Liver (tissue), 8 donors: ENCODE measurements at regions not wholly inside any gene's neighbourhood (a gene's known extent, or its start where the extent isn't known, plus 50 kb on each side); places are given as distances from the start of the nearest gene placed in this dataset.

ENCODE experiments used
- DNase-seq: peaks from one replicate; pipeline ENCODE4 v3.0.0-alpha.2; 2017; ENCODE audit warnings: low spot score
- H3K27ac ChIP-seq, 2 donors: one replicate each; pipeline ENCODE4 v1.7.0; 2013; ENCODE audit warnings: inconsistent platforms in 2 of 2, low read length in 2 of 2, control low read depth in 1 of 2, low read depth in 1 of 2, mild to moderate bottlenecking in 1 of 2
- H3K27me3 ChIP-seq, 4 donors: one replicate each; pipeline versions ENCODE4 v1.6.1 to v1.7.0; 2013; ENCODE audit warnings: low read length in 3 of 4, inconsistent platforms in 1 of 4, mild to moderate bottlenecking in 1 of 4, moderate library complexity in 1 of 4; ENCODE audit not compliant: control insufficient read depth in 4 of 4, insufficient read depth in 4 of 4
- H3K36me3 ChIP-seq, 4 donors: one replicate each; pipeline versions ENCODE4 v1.6.1 to v1.7.0; 2013; ENCODE audit warnings: low read length in 3 of 4, mild to moderate bottlenecking in 3 of 4, low read depth in 1 of 4, moderate library complexity in 1 of 4; ENCODE audit not compliant: control insufficient read depth in 4 of 4, insufficient read depth in 3 of 4
- H3K4me1 ChIP-seq, 4 donors: one replicate each; pipeline versions ENCODE4 v1.6.1 to v1.7.0; 2013; ENCODE audit warnings: low read length in 3 of 4, mild to moderate bottlenecking in 3 of 4, moderate library complexity in 1 of 4; ENCODE audit not compliant: control insufficient read depth in 4 of 4, insufficient read depth in 4 of 4
- H3K4me3 ChIP-seq, 3 donors: one replicate each; pipeline versions ENCODE4 v1.6.1 to v1.7.0; 2013; ENCODE audit warnings: low read length in 3 of 3, control low read depth in 1 of 3, low read depth in 1 of 3, mild to moderate bottlenecking in 1 of 3
- H3K9ac ChIP-seq, 2 donors: one replicate each; pipeline ENCODE4 v1.7.0; 2013; ENCODE audit warnings: low read length in 2 of 2, mild to moderate bottlenecking in 2 of 2, moderate library complexity in 2 of 2, control low read depth in 1 of 2, low read depth in 1 of 2
- H3K9me3 ChIP-seq, 4 donors: one replicate each; pipeline versions ENCODE4 v1.6.1 to v1.7.0; 2013; ENCODE audit warnings: low read length in 3 of 4; ENCODE audit not compliant: control insufficient read depth in 4 of 4
- ATF3 ChIP-seq: IDR thresholded peaks from 2 replicates; pipeline ENCODE4 v1.6.1; 2016; ENCODE audit warnings: antibody characterized with exemption
- CTCF ChIP-seq: fragments of 150-350 bp; IDR thresholded peaks from 2 replicates; pipeline ENCODE4 v1.5.1; 2017; ENCODE audit warnings: improper control_type of control experiment, low read depth, low read length; ENCODE audit not compliant: missing input control
- EGR1 ChIP-seq, 2 donors: IDR thresholded peaks; 2 replicates each; pipeline ENCODE4 v1.6.1; 2016 to 2018; ENCODE audit warnings: antibody characterized with exemption in 2 of 2, low read depth in 2 of 2
- FOXA1 ChIP-seq: IDR thresholded peaks from 2 replicates; pipeline ENCODE4 v1.6.1; 2016; ENCODE audit warnings: antibody characterized with exemption
- FOXA2 ChIP-seq: IDR thresholded peaks from 2 replicates; pipeline ENCODE4 v1.6.1; 2016; ENCODE audit warnings: antibody characterized with exemption
- GABPA ChIP-seq, 2 donors: IDR thresholded peaks in 1 of 2; conservative IDR thresholded peaks in 1 of 2; 2 replicates each; pipeline ENCODE4 v1.6.1; 2016; ENCODE audit warnings: antibody characterized with exemption in 2 of 2, mild to moderate bottlenecking in 1 of 2, moderate library complexity in 1 of 2
- HNF4A ChIP-seq, 2 donors: conservative IDR thresholded peaks; 2 replicates each; pipeline ENCODE4 v1.6.1; 2016; ENCODE audit warnings: antibody characterized with exemption in 2 of 2, mild to moderate bottlenecking in 2 of 2
- HNF4G ChIP-seq: IDR thresholded peaks from 2 replicates; pipeline ENCODE4 v1.6.1; 2016; ENCODE audit warnings: antibody characterized with exemption
- JUND ChIP-seq, 2 donors: IDR thresholded peaks; 2 replicates each; pipeline ENCODE4 v1.6.1; 2016; ENCODE audit warnings: antibody characterized with exemption in 2 of 2
- MAX ChIP-seq: IDR thresholded peaks from 2 replicates; pipeline ENCODE4 v1.6.1; 2016; ENCODE audit warnings: antibody characterized with exemption
- RAD21 ChIP-seq, 2 donors: IDR thresholded peaks; 2 replicates each; pipeline ENCODE4 v1.6.1; 2016; ENCODE audit warnings: antibody characterized with exemption in 2 of 2, mild to moderate bottlenecking in 2 of 2
- REST ChIP-seq: IDR thresholded peaks from 2 replicates; pipeline ENCODE4 v1.6.1; 2016; ENCODE audit warnings: antibody characterized with exemption, mild to moderate bottlenecking
- SP1 ChIP-seq: IDR thresholded peaks from 2 replicates; pipeline ENCODE4 v1.6.1; 2018; ENCODE audit warnings: antibody characterized with exemption, mild to moderate bottlenecking
- TAF1 ChIP-seq: conservative IDR thresholded peaks from 2 replicates; pipeline ENCODE4 v1.6.1; 2016; ENCODE audit warnings: antibody characterized with exemption, mild to moderate bottlenecking
- YY1 ChIP-seq: IDR thresholded peaks from 2 replicates; pipeline ENCODE4 v1.6.1; 2016; ENCODE audit warnings: antibody characterized with exemption, mild to moderate bottlenecking
- ZBTB33 ChIP-seq: IDR thresholded peaks from 2 replicates; pipeline ENCODE4 v1.6.1; 2016; ENCODE audit warnings: antibody characterized with exemption
- WGBS: extraction: QIAGEN DNeasy Blood & Tissue Kit; methylation state at CpG from one replicate; pipeline ENCODE4 v1.1.7; 2013; 5-methylcytosine and 5-hydroxymethylcytosine counted together
- donor health status: healthy.
- donor health status: healthy.
- donor health status: healthy.
- donor health status: healthy.
- donor health status: healthy.

GRCh38 chr18:27579364-27579763, 394.3 kb upstream of the CHST9 start:
- Histone ChIP-seq H3K9ac (no peak overlapping the region), H3K27me3 (no peaks in the 10 kb centered on the region), H3K9me3 (peaks cover 0 to 10% (median 3%) of the 10 kb centered on the region in 4 donors), H3K27ac (no peak overlapping the region), H3K4me3 (no peak overlapping the region), H3K36me3 (no peaks in the 10 kb centered on the region), H3K4me1 (peaks cover 0 to 1% (median 0%) of the 10 kb centered on the region in 4 donors)
- TF ChIP-seq YY1 (no peak), ZBTB33 (no peak), ATF3 (no peak), REST (no peak), HNF4A (conservative IDR thresholded peaks at IDR 0.05) (no peak), TAF1 (no peak), SP1 (no peak), HNF4G (no peak), FOXA2 (no peak), GABPA (IDR thresholded peaks at IDR 0.05 in 1 of 2, conservative IDR thresholded peaks at IDR 0.05 in 1 of 2) (no peak), RAD21 (IDR thresholded peaks at IDR 0.05) (no peak), FOXA1 (no peak)
- DNase-seq, result no peak
- 89% methylated on average over 2 of the region's 2 CpGs for WGBS

- Histone ChIP-seq H3K9ac (no peak overlapping the region), H3K4me1 (no peaks in the 10 kb centered on the region), H3K9me3 (peaks cover 0 to 10% (median 3%) of the 10 kb centered on the region in 4 donors), H3K36me3 (no peaks in the 10 kb centered on the region), H3K4me3 (no peak overlapping the region), H3K27me3 (no peaks in the 10 kb centered on the region), H3K27ac (no peak overlapping the region)
- DNase-seq, result no peak
- 75% methylated on average over 5 of the region's 5 CpGs for WGBS
- TF ChIP-seq CTCF (no peak), RAD21 (IDR thresholded peaks at IDR 0.05) (no peak), REST (no peak), SP1 (no peak), JUND (IDR thresholded peaks at IDR 0.05) (no peak), EGR1 (IDR thresholded peaks at IDR 0.05; ENCODE audit: low read depth in 2 of 2) (no peak), MAX (no peak), FOXA2 (no peak), YY1 (no peak), HNF4A (conservative IDR thresholded peaks at IDR 0.05) (no peak), GABPA (IDR thresholded peaks at IDR 0.05 in 1 of 2, conservative IDR thresholded peaks at IDR 0.05 in 1 of 2) (no peak)
Observed at GRCh38 chr18:27577752-27578151, 392.6 kb upstream of the CHST9 start.
